ENCODE measurements at regions not wholly inside any gene's neighbourhood (a gene's known extent, or its start where the extent isn't known, plus 50 kb on each side); places are given as distances from the start of the nearest gene placed in this dataset.

DNA sequence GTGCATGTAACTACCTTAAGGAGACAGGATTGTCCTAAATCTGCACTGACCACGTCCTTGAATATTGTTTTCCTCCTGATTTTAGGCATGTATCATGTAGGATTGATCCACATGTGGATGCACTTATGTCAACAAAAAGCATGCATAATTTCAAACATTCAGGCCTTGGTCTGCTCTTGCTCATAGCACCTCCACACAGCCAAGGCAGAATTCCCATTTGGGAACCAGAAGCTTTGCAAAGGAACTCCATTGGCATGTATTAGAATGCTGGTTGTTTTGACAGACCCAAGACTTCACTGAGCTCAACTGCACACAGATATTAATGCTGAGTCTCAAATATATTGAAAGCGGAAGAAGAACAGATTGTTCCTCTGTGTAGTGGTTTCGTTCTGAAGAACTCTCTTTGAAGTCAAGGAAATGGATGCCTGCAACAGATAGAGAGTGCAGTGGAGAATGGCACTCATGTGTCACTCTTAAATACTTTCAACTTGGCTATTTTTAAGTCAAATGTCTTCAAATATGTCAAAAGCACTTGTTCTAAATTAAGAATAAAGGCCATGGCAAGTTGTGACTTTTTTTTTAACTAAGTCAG, 387.6 kb downstream of the LTN1 start:
- DNase-seq (ENCODE audit: low read depth) = no peak
- in situ Hi-C loops (cut with HindIII; ENCODE audit: low sequenced_read_pairs) = no loop called here
- no peak overlapping the region for H3K4me3 ChIP-seq (ENCODE audit: low read depth, low read length)
- TF ChIP-seq, protein P1, sequence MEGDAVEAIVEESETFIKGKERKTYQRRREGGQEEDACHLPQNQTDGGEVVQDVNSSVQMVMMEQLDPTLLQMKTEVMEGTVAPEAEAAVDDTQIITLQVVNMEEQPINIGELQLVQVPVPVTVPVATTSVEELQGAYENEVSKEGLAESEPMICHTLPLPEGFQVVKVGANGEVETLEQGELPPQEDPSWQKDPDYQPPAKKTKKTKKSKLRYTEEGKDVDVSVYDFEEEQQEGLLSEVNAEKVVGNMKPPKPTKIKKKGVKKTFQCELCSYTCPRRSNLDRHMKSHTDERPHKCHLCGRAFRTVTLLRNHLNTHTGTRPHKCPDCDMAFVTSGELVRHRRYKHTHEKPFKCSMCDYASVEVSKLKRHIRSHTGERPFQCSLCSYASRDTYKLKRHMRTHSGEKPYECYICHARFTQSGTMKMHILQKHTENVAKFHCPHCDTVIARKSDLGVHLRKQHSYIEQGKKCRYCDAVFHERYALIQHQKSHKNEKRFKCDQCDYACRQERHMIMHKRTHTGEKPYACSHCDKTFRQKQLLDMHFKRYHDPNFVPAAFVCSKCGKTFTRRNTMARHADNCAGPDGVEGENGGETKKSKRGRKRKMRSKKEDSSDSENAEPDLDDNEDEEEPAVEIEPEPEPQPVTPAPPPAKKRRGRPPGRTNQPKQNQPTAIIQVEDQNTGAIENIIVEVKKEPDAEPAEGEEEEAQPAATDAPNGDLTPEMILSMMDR (IDR thresholded peaks at IDR 0.05; ENCODE audit: low read depth, low read length, missing control alignments) = no peak

DNA sequence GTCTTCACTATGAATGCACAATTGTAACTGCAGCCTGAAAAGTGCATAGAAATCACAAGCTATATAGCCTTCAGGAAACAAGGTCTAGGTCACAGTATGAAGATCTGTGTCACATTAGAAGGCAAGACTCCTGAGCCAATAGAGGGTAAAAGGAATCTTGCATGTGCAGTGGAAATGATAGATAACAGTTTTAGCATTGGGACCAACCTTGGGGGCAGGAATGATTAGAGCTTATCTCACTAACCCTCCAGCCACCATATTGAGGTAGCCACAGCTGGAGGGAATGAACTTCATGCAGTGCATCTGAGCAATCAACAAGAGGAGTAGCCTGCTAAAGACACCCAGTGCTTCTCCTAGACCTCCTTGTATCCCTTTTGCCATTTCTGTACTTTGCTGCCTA, 390.1 kb downstream of the LTN1 start:
- TF ChIP-seq, protein P1 (IDR thresholded peaks at IDR 0.05; ENCODE audit: low read depth, low read length, missing control alignments) = no peak
- in situ Hi-C loops (cut with HindIII; ENCODE audit: low sequenced_read_pairs) = no loop called here
- DNase-seq (ENCODE audit: low read depth) = no peak
- H3K4me3 ChIP-seq (ENCODE audit: low read depth, low read length) = no peak overlapping the region

DNA sequence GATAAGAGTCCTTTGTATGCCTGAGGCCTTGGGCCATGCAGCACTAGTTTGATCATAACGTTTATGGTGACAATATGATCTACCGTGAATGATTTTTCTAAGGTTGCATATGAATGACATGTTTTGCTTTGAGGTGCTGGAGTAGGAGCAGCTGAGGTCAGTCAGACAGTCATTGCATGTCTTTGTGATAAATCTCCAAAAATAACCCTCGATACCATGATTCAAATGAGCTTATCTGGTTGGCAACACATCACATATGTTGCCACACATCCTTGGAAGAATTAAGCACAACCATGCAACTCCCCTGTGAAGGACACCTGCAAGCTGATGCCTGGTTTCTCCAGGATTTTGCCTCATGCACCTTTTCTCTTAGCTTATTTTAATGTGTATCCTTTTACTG, 394.5 kb downstream of the LTN1 start:
- TF ChIP-seq, protein P1 (IDR thresholded peaks at IDR 0.05; ENCODE audit: low read depth, low read length, missing control alignments) = no peak
- no peak overlapping the region for H3K4me3 ChIP-seq (ENCODE audit: low read depth, low read length)
- in situ Hi-C loops (cut with HindIII; ENCODE audit: low sequenced_read_pairs) = no loop called here
- no peak for DNase-seq (ENCODE audit: low read depth)

DNA sequence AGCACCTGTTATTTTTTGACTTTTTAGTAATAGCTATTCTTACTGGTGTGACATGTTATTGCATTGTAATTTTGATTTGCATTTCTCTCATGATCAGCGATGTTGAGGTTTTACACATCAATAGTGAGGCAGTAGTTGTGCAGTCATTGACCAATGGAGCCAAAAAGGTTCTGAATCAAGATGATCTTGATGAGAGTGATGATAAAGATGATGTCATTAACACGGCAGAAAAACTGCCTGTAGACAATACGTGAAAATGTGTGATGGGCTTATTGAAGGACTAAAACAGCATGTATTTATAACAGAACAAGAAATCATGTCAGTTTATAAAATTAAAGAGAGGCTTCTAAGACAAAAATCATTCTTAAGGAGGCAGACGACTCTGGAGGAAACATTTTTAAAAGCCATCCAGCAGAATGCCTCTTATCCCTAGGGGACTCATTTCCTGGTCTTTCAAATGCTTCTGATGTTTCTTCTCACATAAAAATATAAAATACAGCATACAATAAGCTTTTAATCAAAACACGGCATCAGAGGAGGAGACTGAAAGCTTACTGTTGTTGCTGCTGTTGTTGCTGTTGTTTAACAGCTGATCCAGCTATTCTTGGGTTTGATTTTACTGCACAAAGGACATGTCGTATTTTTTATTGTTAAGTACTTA, 400.3 kb downstream of the LTN1 start:
- TF ChIP-seq, protein P1 (IDR thresholded peaks at IDR 0.05; ENCODE audit: low read depth, low read length, missing control alignments) = no peak
- in situ Hi-C loops (cut with HindIII; ENCODE audit: low sequenced_read_pairs) = no loop called here
- H3K4me3 ChIP-seq (ENCODE audit: low read depth, low read length) = no peak overlapping the region
- no peak for DNase-seq (ENCODE audit: low read depth)

DNA sequence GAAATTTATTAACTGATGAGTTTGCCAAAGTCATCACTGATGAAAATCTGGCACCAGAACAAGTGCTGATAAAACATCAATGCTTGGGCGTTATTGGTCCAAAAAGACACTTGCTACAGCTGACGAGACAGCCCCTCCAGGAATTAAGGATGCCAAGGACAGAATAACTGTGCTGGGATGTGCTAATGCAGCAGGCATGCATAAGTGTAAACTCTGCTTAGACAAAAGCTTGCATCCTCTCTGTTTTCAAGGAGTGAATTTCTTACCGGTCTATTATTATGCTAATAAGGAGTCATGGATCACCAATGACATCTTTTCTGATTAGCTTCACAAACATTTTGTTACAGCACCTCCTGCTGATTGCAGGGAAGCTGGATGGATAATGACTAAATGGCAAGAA, 402.0 kb downstream of the LTN1 start:
- TF ChIP-seq, protein P1 (IDR thresholded peaks at IDR 0.05; ENCODE audit: low read depth, low read length, missing control alignments) = no peak
- in situ Hi-C loops (cut with HindIII; ENCODE audit: low sequenced_read_pairs) = no loop called here
- DNase-seq (ENCODE audit: low read depth) = no peak
- H3K4me3 ChIP-seq (ENCODE audit: low read depth, low read length) = no peak overlapping the region

DNA sequence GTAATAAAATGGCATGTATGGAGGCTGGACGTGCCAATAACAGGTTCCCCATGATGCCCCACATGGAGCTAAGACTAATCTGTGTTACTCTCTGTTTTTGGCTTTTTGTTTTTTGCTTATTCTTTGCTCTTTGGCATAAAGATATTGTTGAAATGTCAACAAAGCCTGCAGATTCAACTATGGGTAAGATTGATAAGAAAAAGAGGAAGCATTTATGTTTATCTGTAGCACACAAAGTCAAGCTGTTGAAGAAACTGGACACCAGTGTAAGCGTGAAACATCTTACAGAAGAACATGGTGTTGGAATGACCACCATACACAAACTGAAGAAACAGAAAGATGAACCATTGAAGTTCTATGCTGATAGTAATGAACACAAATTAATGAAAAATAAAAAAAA, 402.7 kb downstream of the LTN1 start:
- no peak for DNase-seq (ENCODE audit: low read depth)
- TF ChIP-seq, protein P1 (IDR thresholded peaks at IDR 0.05; ENCODE audit: low read depth, low read length, missing control alignments) = no peak
- no peak overlapping the region for H3K4me3 ChIP-seq (ENCODE audit: low read depth, low read length)
- in situ Hi-C loops (cut with HindIII; ENCODE audit: low sequenced_read_pairs) = no loop called here

Data from astrocyte of the cerebellum (primary cell).